GM12865 (cell line): ENCODE measurements at regions not wholly inside any gene's neighbourhood (a gene's known extent, or its start where the extent isn't known, plus 50 kb on each side); places are given as distances from the start of the nearest gene placed in this dataset.

Experiments
- DNase-seq: peaks from one replicate; pipeline ENCODE4 v3.0.0; 2010; ENCODE audit warnings: low read depth
- H3K4me3 ChIP-seq: 2 replicates; pipeline ENCODE4 v1.5.1; 2011; ENCODE audit warnings: mild to moderate bottlenecking, low read depth, low read length, control low read depth
- TF ChIP-seq, protein P1 (sequence below): IDR thresholded peaks from 2 replicates; pipeline ENCODE4 v1.5.1; 2011; ENCODE audit warnings: low read length, control low read depth, low read depth, inconsistent platforms; ENCODE audit not compliant: insufficient read depth; ENCODE audit errors: missing control alignments

DNA sequence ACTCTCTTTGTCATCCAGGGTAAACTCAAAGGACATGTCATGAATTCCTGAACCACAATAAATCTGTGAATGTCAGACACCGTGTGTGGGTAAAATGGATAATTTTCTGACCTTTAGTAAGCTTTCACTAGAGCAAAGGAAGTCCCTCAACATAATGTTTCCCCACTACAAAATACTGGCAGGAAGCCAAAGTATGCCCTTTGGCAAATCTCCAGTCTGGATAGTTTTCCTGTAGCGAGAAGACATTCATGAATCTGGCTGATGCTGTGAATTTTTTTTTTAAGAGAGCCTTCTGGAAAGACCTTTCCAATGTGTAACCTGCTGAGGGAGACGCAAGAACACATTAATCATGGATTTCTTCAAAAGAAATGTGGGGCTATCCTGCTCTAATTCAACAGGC is 389.6 kb upstream of the DDHD1 start:
- TF ChIP-seq, protein P1, sequence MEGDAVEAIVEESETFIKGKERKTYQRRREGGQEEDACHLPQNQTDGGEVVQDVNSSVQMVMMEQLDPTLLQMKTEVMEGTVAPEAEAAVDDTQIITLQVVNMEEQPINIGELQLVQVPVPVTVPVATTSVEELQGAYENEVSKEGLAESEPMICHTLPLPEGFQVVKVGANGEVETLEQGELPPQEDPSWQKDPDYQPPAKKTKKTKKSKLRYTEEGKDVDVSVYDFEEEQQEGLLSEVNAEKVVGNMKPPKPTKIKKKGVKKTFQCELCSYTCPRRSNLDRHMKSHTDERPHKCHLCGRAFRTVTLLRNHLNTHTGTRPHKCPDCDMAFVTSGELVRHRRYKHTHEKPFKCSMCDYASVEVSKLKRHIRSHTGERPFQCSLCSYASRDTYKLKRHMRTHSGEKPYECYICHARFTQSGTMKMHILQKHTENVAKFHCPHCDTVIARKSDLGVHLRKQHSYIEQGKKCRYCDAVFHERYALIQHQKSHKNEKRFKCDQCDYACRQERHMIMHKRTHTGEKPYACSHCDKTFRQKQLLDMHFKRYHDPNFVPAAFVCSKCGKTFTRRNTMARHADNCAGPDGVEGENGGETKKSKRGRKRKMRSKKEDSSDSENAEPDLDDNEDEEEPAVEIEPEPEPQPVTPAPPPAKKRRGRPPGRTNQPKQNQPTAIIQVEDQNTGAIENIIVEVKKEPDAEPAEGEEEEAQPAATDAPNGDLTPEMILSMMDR, result no peak
- no peak overlapping the region for H3K4me3 ChIP-seq
- no peak for DNase-seq

DNA sequence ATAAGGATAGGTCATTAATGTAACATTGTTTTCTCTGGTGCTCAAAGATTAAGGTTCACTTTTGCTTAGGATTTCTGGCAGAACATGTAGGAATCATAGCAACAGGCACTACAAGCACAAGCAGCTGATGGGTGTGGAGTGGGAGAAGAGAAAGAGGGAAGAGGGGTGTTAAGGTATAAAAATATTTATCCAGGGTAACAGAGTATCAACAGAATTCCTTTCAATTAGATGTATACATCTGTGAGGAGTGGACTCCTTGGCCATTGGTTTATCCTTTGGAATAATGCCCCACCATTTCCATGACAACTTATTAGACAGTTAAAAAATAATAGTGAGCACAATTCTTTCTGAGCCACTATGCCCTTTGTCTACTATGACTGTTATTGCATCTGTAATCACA is 388.3 kb upstream of the DDHD1 start:
- no peak for DNase-seq

DNA sequence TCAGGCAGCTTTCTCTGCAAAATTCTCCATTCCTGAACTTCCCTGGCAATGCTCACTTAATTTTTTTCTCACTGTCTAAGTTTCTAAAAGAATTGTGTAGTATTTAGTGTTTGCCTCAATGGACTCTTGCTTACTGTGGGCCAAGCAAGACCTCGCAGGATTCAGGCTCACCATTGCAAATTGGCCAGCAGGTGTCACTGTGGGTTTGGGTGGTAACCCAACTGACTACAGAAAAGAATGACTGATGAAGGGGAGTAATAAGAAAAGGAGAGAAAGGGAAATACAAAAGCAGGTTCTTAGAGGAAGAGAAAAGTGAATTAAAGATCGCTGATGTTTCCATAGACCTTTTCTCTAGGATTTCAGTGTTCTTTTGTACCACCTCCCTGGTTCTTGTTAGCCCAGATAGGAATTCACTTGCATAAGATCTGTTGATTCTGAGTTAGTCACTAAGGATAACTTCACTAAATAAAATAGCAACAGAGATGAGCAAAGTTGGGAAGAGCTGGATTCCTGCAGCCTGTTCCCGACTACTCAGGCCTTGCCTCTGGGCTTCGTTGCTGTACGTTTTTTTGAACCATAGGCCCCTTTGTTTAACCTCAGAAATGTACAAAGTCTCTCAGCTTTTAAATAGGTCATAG is 386.5 kb upstream of the DDHD1 start:
- DNase-seq, result peak; percentile 87
- TF ChIP-seq, protein P1, result peak; percentile 79
- no peak overlapping the region for H3K4me3 ChIP-seq

More for the DNA sequence above, 388.3 kb upstream of the DDHD1 start:
- TF ChIP-seq, protein P1, result no peak
- H3K4me3 ChIP-seq, result no peak overlapping the region

DNA sequence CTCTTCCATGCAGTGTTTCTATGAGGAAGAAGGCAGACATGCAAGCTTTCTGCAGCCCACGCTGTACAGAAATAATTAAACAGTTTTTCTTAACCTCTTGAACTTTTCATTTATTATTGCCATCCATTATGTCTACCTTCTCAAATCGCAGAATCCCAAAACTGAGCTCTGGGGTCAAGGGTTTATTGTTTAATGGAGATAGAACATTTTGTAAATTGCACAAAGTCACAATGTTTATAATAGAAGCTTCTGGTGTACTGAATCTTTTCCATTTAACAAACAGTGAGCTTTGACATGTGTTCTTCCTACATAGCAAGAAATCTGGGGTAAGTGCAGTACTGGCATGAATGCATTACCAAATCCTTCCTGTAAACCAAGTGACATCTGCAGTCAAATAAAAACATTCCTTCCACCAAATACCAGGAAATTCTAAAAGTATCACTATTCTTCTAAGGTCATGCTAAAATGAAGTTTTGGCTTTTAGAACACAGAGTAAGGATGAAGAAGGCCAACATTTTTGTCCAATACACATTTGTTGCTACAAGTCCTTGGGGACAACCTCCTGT is 385.3 kb upstream of the DDHD1 start:
- H3K4me3 ChIP-seq, result no peak overlapping the region
- no peak for DNase-seq
- TF ChIP-seq, protein P1, result no peak

DNA sequence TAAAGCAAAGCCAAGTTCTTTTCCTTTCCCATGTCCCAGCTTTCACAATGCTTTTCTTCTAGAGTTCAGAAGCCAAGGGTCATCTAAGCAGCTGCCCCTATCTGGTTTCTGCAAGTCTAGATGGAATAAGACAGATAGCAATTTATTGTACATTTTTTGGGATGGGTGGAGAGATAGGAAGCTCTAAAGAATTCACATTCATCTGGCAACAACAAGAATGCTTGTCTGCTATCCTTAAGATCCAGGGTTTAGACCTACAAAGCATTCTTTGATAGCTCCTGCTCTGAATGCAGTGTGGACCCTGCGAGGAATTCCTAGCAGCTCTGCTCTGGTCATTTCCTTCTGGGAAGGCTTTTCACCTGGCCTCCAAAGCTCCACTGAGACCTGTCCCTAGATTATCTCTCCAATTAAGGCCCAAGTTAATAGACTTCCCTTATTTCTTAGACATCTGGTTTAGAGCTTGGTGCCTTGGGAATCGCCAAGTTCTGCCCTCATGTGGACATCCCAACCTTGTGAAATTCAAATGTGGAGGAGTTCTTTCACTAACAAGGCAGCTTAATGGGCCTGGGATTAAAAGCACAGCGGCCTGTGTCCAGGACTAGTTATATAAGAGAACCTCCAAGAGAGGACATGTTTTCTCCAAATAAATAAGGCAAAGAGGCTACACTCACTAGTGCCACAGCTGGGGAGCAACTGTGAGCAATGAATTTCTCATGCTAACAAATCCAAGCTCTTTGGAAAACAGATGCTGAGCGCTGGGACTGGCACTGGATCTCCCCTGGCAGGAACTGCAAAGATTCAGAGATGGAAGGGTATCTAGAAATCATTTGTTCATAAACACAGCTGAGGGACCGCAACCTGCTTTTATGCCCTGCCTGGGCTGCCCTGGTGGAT is 384.5 kb upstream of the DDHD1 start:
- TF ChIP-seq, protein P1, result no peak
- no peak overlapping the region for H3K4me3 ChIP-seq
- DNase-seq, result no peak

DNA sequence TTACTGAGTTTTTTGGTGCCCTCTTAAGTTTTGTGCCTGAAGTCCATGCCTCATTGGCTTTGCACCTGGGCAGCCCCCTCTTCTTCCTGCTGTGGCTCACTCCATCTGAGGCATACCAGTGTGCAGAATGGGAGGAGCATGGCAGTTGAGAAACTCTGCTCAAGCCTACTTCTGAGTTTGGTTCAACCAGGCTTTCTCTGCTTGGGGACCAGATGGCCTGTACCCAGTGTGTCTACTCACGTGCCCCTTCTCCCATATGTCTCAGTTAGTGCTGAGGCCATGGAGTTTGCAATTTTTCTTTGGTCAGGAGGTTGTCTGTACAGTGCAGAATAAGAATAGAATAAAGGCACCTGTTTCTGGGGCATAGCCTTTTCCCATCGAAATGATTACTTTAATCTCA is 383.3 kb upstream of the DDHD1 start:
- TF ChIP-seq, protein P1, result no peak
- DNase-seq, result no peak
- no peak overlapping the region for H3K4me3 ChIP-seq
